Liver (tissue), 3 donors: ENCODE measurements at regions not wholly inside any gene's neighbourhood (a gene's known extent, or its start where the extent isn't known, plus 50 kb on each side); places are given as distances from the start of the nearest gene placed in this dataset.

Experiments
- CTCF ChIP-seq: fragments of 150-350 bp; IDR thresholded peaks from 2 replicates; pipeline ENCODE4 v1.5.1; 2017; ENCODE audit warnings: improper control_type of control experiment, low read depth, low read length; ENCODE audit not compliant: missing input control
- EGR1 ChIP-seq, 2 donors: IDR thresholded peaks; 2 replicates each; pipeline ENCODE4 v1.6.1; 2016 to 2018; ENCODE audit warnings: antibody characterized with exemption in 2 of 2, low read depth in 2 of 2
- donor health status: healthy.
- donor health status: healthy.

- no peak for TF ChIP-seq EGR1 (IDR thresholded peaks at IDR 0.05; ENCODE audit: low read depth in 2 of 2)
- TF ChIP-seq CTCF, result no peak
These were observed 102.9 kb downstream of the TSN start for GRCh38 chr2:121858369-121858768.
